ENCODE measurements at regions not wholly inside any gene's neighbourhood (a gene's known extent, or its start where the extent isn't known, plus 50 kb on each side); places are given as distances from the start of the nearest gene placed in this dataset.

- H3K4me1 ChIP-seq (ENCODE audit: insufficient read depth, low read length), result no peaks in the 10 kb centered on the region
- no peaks in the 10 kb centered on the region for H3K36me3 Mint-ChIP-seq (ENCODE audit: low read depth)
- H3K27ac ChIP-seq (ENCODE audit: low read depth in 1 of 2, low read length in 2 of 2), result no peak overlapping the region
- H3K27me3 Mint-ChIP-seq, result no peaks in the 10 kb centered on the region
- no peak for DNase-seq
- no peak overlapping the region for H3K27ac Mint-ChIP-seq
- no peak for TF ChIP-seq CTCF (IDR thresholded peaks at IDR 0.05)
- ChIA-PET POLR2A (no interaction called here), CTCF (no interaction called here)
- no peaks in the 10 kb centered on the region for H3K4me1 Mint-ChIP-seq (ENCODE audit: low read depth)
- peaks cover 2% of the 10 kb centered on the region for H3K9me3 Mint-ChIP-seq
- H3K4me3 Mint-ChIP-seq, result no peak overlapping the region
- peaks cover 0 to 7% of the 10 kb centered on the region in 2 experiments for H3K9me3 ChIP-seq (ENCODE audit: control insufficient read depth in 1 of 2, insufficient read depth in 1 of 2, low read length in 2 of 2)
- intact Hi-C loops (cut with DNase I, micrococcal nuclease), result no loop called here
- ATAC-seq (ENCODE audit: poor library complexity), result no peak
- no peak overlapping the region for H3K4me3 ChIP-seq (ENCODE audit: low read length)
- H3K27me3 ChIP-seq (ENCODE audit: control insufficient read depth in 1 of 2, insufficient read depth in 2 of 2, low read length in 2 of 2), result no peaks in the 10 kb centered on the region
- H3K36me3 ChIP-seq (ENCODE audit: insufficient read depth, low read length), result no peaks in the 10 kb centered on the region
Observed at GRCh38 chr15:37740623-37741141, 193.8 kb upstream of the TMCO5A start.

- intact Hi-C loops (cut with DNase I, micrococcal nuclease), result no loop called here
- CTCF ChIA-PET, result no interaction called here
- POLR2A ChIA-PET, result no interaction called here
- TF ChIP-seq CTCF (IDR thresholded peaks at IDR 0.05), result no peak
- no peak overlapping the region for H3K4me3 Mint-ChIP-seq
- Histone ChIP-seq H3K4me1 (ENCODE audit: insufficient read depth, low read length) (no peaks in the 10 kb centered on the region), H3K27me3 (ENCODE audit: control insufficient read depth in 1 of 2, insufficient read depth in 2 of 2, low read length in 2 of 2) (no peaks in the 10 kb centered on the region), H3K27ac (ENCODE audit: low read depth in 1 of 2, low read length in 2 of 2) (no peak overlapping the region), H3K36me3 (ENCODE audit: insufficient read depth, low read length) (no peaks in the 10 kb centered on the region), H3K4me3 (ENCODE audit: low read length) (no peak overlapping the region), H3K9me3 (ENCODE audit: control insufficient read depth in 1 of 2, insufficient read depth in 1 of 2, low read length in 2 of 2) (peaks cover 4 to 7% of the 10 kb centered on the region in 2 experiments)
- no peaks in the 10 kb centered on the region for H3K27me3 Mint-ChIP-seq
- DNase-seq (no peak), ATAC-seq (ENCODE audit: poor library complexity) (no peak)
- H3K36me3 Mint-ChIP-seq (ENCODE audit: low read depth), result no peaks in the 10 kb centered on the region
- no peaks in the 10 kb centered on the region for H3K4me1 Mint-ChIP-seq (ENCODE audit: low read depth)
- H3K27ac Mint-ChIP-seq, result no peak overlapping the region
- peaks cover 11% of the 10 kb centered on the region for H3K9me3 Mint-ChIP-seq
Observed at GRCh38 chr15:37743826-37744225, 190.6 kb upstream of the TMCO5A start.

DNA sequence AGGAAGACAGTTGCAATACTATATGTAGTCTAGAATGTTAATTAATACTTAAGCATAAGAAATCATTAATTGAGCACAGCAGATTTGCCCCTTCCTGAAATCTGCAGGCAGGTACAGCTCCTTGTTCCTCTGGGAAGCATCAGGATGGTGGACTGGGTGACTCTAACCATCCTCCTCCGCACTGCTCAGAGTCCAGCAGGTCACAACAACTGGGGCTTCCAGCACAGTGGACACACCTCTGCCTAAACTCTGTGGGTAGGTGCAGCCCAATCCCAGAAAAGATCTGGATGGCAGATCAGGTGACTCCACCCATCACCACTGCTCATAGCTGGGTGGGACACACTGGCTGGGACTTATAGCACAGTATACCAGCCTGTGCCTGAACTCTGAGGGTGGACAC, 189.9 kb upstream of the TMCO5A start:
- H3K27ac Mint-ChIP-seq, result no peak overlapping the region
- H3K9me3 ChIP-seq (ENCODE audit: control insufficient read depth in 1 of 2, insufficient read depth in 1 of 2, low read length in 2 of 2), result peaks cover 7 to 8% of the 10 kb centered on the region in 2 experiments
- no peaks in the 10 kb centered on the region for H3K36me3 ChIP-seq (ENCODE audit: insufficient read depth, low read length)
- no peak overlapping the region for H3K4me3 ChIP-seq (ENCODE audit: low read length)
- DNase-seq (no peak), ATAC-seq (ENCODE audit: poor library complexity) (no peak)
- TF ChIP-seq CTCF (IDR thresholded peaks at IDR 0.05), result no peak
- ChIA-PET POLR2A (no interaction called here), CTCF (no interaction called here)
- no peaks in the 10 kb centered on the region for H3K4me1 ChIP-seq (ENCODE audit: insufficient read depth, low read length)
- no peak overlapping the region for H3K4me3 Mint-ChIP-seq
- no peaks in the 10 kb centered on the region for H3K27me3 ChIP-seq (ENCODE audit: control insufficient read depth in 1 of 2, insufficient read depth in 2 of 2, low read length in 2 of 2)
- intact Hi-C loops (cut with DNase I, micrococcal nuclease), result no loop called here
- H3K36me3 Mint-ChIP-seq (ENCODE audit: low read depth), result no peaks in the 10 kb centered on the region
- H3K27me3 Mint-ChIP-seq, result no peaks in the 10 kb centered on the region
- no peak overlapping the region for H3K27ac ChIP-seq (ENCODE audit: low read depth in 1 of 2, low read length in 2 of 2)
- peaks cover 15% of the 10 kb centered on the region for H3K9me3 Mint-ChIP-seq
- no peaks in the 10 kb centered on the region for H3K4me1 Mint-ChIP-seq (ENCODE audit: low read depth)
